HG02571 (cell line): ENCODE measurements at regions not wholly inside any gene's neighbourhood (a gene's known extent, or its start where the extent isn't known, plus 50 kb on each side); places are given as distances from the start of the nearest gene placed in this dataset.

Experiments used
- ATAC-seq: cut with Tn5 transposase; IDR thresholded peaks from one replicate; pipeline ENCODE4 v1.9.1; 2021; ENCODE audit warnings: mild to moderate bottlenecking, moderate library complexity; ENCODE audit not compliant: unreplicated experiment

- ATAC-seq = peak; percentile 41
Measured at GRCh38 chr13:99436686-99437416, 64.4 kb upstream of the TM9SF2 start.

GRCh38 chr13:99439048-99439447 lies 62.2 kb upstream of the TM9SF2 start:
- no peak for ATAC-seq

GRCh38 chr13:99439850-99440604 lies 61.2 kb upstream of the TM9SF2 start:
- no peak for ATAC-seq

- ATAC-seq = no peak
Measured at GRCh38 chr13:99442273-99442895, 58.9 kb upstream of the TM9SF2 start.

DNA sequence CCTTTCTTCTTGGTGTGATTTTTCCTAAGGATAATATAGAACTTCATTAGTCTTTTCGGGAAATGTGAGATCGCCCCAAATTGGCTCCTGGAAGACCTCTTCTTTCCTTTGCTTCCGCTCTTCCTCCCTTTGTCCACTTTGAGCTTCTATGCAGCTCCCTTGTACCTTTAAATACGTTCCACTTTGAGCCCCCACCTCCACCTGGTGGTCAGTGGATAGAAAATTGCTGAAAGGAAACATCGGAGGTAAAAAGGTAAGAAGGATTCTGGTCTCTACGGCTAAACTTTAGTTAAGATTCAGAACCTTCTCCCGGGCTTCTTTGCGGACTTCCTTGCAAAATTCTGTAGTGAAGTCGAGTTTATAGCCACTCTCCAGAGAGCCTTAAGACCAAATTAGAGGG lies 55.0 kb upstream of the TM9SF2 start:
- ATAC-seq = no peak

GRCh38 chr13:99448546-99448945 lies 52.7 kb upstream of the TM9SF2 start:
- no peak for ATAC-seq

DNA sequence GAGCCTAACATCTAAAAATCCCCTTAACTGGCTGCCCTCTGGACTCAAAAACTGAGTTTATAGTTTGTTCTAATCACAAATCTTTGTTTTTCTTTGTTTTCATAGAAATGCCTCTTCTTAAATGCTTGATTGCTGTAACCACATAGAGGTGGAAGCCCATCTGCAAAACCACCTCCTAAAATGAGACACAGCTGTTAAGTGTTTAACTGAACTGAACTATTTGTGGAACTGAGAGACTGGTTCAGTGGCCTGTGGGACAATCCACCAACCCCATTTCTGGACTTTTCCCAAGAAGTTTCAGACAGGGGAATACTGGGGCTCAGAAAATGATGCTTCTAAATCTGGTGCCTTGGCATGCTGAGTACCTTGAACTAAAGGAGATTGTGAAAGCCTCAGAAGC lies 50.9 kb upstream of the TM9SF2 start:
- ATAC-seq = no peak
